ENCODE measurements at regions not wholly inside any gene's neighbourhood (a gene's known extent, or its start where the extent isn't known, plus 50 kb on each side); places are given as distances from the start of the nearest gene placed in this dataset.

- Histone ChIP-seq H3K4me2 (ENCODE audit: low read depth, low read length, poor library complexity, severe bottlenecking) (no peak overlapping the region), H3K9me3 (ENCODE audit: insufficient read depth, low read depth, low read length) (peaks cover 5% of the 10 kb centered on the region; the same call in 1 of the 2 replicates), H3K4me1 (ENCODE audit: insufficient read depth, low read length, poor library complexity, severe bottlenecking) (peaks cover under 1% of the 10 kb centered on the region), H3F3A (ENCODE audit: low read depth) (no peaks in the 10 kb centered on the region), H3K9me2 (replicated peaks; ENCODE audit: low read depth, low read length) (no peaks in the 10 kb centered on the region), H3K9ac (ENCODE audit: low read depth, low read length, poor library complexity, severe bottlenecking) (no peak overlapping the region), H3K79me2 (ENCODE audit: insufficient read depth, low read length) (no peaks in the 10 kb centered on the region), H4K20me1 (ENCODE audit: insufficient read depth, low read length, poor library complexity, severe bottlenecking) (no peaks in the 10 kb centered on the region), H3K27me3 (ENCODE audit: insufficient read depth, low read length, poor library complexity, severe bottlenecking) (no peaks in the 10 kb centered on the region), H3K36me3 (ENCODE audit: insufficient read depth, low read length) (no peaks in the 10 kb centered on the region), H3K4me3 (ENCODE audit: low read length, poor library complexity, severe bottlenecking) (no peak overlapping the region), H2AFZ (ENCODE audit: low read length) (no peak overlapping the region)
- TF ChIP-seq, protein P1, sequence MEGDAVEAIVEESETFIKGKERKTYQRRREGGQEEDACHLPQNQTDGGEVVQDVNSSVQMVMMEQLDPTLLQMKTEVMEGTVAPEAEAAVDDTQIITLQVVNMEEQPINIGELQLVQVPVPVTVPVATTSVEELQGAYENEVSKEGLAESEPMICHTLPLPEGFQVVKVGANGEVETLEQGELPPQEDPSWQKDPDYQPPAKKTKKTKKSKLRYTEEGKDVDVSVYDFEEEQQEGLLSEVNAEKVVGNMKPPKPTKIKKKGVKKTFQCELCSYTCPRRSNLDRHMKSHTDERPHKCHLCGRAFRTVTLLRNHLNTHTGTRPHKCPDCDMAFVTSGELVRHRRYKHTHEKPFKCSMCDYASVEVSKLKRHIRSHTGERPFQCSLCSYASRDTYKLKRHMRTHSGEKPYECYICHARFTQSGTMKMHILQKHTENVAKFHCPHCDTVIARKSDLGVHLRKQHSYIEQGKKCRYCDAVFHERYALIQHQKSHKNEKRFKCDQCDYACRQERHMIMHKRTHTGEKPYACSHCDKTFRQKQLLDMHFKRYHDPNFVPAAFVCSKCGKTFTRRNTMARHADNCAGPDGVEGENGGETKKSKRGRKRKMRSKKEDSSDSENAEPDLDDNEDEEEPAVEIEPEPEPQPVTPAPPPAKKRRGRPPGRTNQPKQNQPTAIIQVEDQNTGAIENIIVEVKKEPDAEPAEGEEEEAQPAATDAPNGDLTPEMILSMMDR (conservative IDR thresholded peaks at IDR 0.05; ENCODE audit: low read length), result no peak
- TF ChIP-seq EZH2phosphoT487 (IDR thresholded peaks at IDR 0.05; ENCODE audit: borderline replicate concordance), result no peak
Observed at GRCh38 chr22:48106215-48106614, 1343.8 kb downstream of the TBC1D22A start.

DNA sequence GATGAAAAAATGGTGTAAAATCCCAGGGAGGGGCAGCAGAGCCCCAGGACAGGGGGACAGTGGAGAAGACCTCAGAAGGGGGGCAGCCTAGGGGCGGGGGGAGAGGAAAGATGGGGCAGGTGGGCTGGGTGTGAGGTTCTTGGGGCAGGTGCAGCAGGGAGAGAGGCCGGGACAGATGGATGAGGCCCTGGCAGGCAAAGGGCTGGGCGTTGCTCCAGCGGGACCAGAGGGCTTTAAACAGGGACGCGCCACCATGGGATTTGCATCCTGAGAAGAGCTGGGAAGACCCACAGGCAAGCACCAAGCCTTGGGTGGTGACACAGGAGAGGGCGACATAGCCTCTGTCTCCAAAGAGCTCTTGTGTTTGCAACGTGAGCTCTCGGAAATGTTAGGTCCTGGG, 1342.8 kb downstream of the TBC1D22A start:
- Histone ChIP-seq H3F3A (ENCODE audit: low read depth) (no peaks in the 10 kb centered on the region), H2AFZ (ENCODE audit: low read length) (no peak overlapping the region), H3K4me2 (ENCODE audit: low read depth, low read length, poor library complexity, severe bottlenecking) (no peak overlapping the region), H3K9me3 (ENCODE audit: insufficient read depth, low read depth, low read length) (peaks cover 5% of the 10 kb centered on the region; the same call in 1 of the 2 replicates), H3K4me1 (ENCODE audit: insufficient read depth, low read length, poor library complexity, severe bottlenecking) (peaks cover 10% of the 10 kb centered on the region), H3K9ac (ENCODE audit: low read depth, low read length, poor library complexity, severe bottlenecking) (no peak overlapping the region), H3K27me3 (ENCODE audit: insufficient read depth, low read length, poor library complexity, severe bottlenecking) (no peaks in the 10 kb centered on the region), H3K4me3 (ENCODE audit: low read length, poor library complexity, severe bottlenecking) (no peak overlapping the region), H3K79me2 (ENCODE audit: insufficient read depth, low read length) (no peaks in the 10 kb centered on the region), H3K36me3 (ENCODE audit: insufficient read depth, low read length) (no peaks in the 10 kb centered on the region), H3K9me2 (replicated peaks; ENCODE audit: low read depth, low read length) (no peaks in the 10 kb centered on the region), H4K20me1 (ENCODE audit: insufficient read depth, low read length, poor library complexity, severe bottlenecking) (no peaks in the 10 kb centered on the region)
- no peak for TF ChIP-seq EZH2phosphoT487 (IDR thresholded peaks at IDR 0.05; ENCODE audit: borderline replicate concordance)
- TF ChIP-seq, protein P1 (conservative IDR thresholded peaks at IDR 0.05; ENCODE audit: low read length), result no peak

DNA sequence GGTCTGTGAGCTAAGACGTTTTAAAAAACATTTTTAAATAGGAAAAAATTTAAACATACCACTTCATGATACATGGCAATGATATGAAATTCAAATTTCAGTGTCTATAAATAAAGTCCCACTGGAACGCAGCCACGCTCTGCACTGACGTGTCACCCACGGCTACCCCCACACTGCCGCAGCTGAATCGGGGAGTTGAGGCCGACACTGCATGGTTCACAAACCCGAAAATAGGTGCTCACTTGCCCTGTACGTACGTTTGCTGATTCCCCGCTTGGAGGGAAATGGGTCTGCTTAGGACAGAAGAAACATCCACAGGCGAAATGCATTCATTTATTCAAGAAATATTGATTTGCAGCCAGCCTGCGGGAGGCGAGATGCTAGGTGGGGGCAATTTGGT, 1342.3 kb downstream of the TBC1D22A start:
- Histone ChIP-seq H3K9ac (ENCODE audit: low read depth, low read length, poor library complexity, severe bottlenecking) (no peak overlapping the region), H3K9me2 (replicated peaks; ENCODE audit: low read depth, low read length) (no peaks in the 10 kb centered on the region), H4K20me1 (ENCODE audit: insufficient read depth, low read length, poor library complexity, severe bottlenecking) (no peaks in the 10 kb centered on the region), H3K4me2 (ENCODE audit: low read depth, low read length, poor library complexity, severe bottlenecking) (no peak overlapping the region), H3K4me3 (ENCODE audit: low read length, poor library complexity, severe bottlenecking) (no peak overlapping the region), H3K4me1 (ENCODE audit: insufficient read depth, low read length, poor library complexity, severe bottlenecking) (peaks cover 15% of the 10 kb centered on the region), H3F3A (ENCODE audit: low read depth) (no peaks in the 10 kb centered on the region), H3K36me3 (ENCODE audit: insufficient read depth, low read length) (no peaks in the 10 kb centered on the region), H2AFZ (ENCODE audit: low read length) (no peak overlapping the region), H3K79me2 (ENCODE audit: insufficient read depth, low read length) (no peaks in the 10 kb centered on the region), H3K27me3 (ENCODE audit: insufficient read depth, low read length, poor library complexity, severe bottlenecking) (no peaks in the 10 kb centered on the region), H3K9me3 (ENCODE audit: insufficient read depth, low read depth, low read length) (peaks cover 5% of the 10 kb centered on the region; the same call in 1 of the 2 replicates)
- TF ChIP-seq EZH2phosphoT487 (IDR thresholded peaks at IDR 0.05; ENCODE audit: borderline replicate concordance), result no peak
- TF ChIP-seq, protein P1 (conservative IDR thresholded peaks at IDR 0.05; ENCODE audit: low read length), result no peak
